Mucosa of gallbladder (tissue), 1 donor: ENCODE measurements at regions not wholly inside any gene's neighbourhood (a gene's known extent, or its start where the extent isn't known, plus 50 kb on each side); places are given as distances from the start of the nearest gene placed in this dataset.
"Not testable (repeated sequence)": the region's sequence is repeated elsewhere in the genome, so short reads cannot be mapped to it uniquely, and the experiment has no call there.

ENCODE experiments used
- DNase-seq: peaks from one replicate; pipeline ENCODE4 v3.0.0-alpha.2; 2020; ENCODE audit warnings: low spot score
- donor health status: DM: no; HTN: no; CAD: no.

- DNase-seq: no peak
These were observed 208.9 kb upstream of the CNTNAP5 start for GRCh38 chr2:123816203-123816602.

- no peak for DNase-seq
These were observed 208.2 kb upstream of the CNTNAP5 start for GRCh38 chr2:123816928-123817327.

- DNase-seq: no peak
These were observed 198.3 kb upstream of the CNTNAP5 start for GRCh38 chr2:123826729-123827271.

- no peak for DNase-seq
These were observed 185.8 kb upstream of the CNTNAP5 start for GRCh38 chr2:123839326-123839725.

- DNase-seq: no peak
These were observed 185.1 kb upstream of the CNTNAP5 start for GRCh38 chr2:123840016-123840415.

- DNase-seq: no peak
These were observed 184.5 kb upstream of the CNTNAP5 start for GRCh38 chr2:123840574-123840973.

GRCh38 chr2:123851281-123851680 is 173.8 kb upstream of the CNTNAP5 start:
- no peak for DNase-seq

- DNase-seq: no peak
These were observed 171.9 kb upstream of the CNTNAP5 start for GRCh38 chr2:123853161-123853560.

- DNase-seq: not testable (repeated sequence)
These were observed 166.1 kb upstream of the CNTNAP5 start for GRCh38 chr2:123859031-123859430.

GRCh38 chr2:123864416-123864815 is 160.7 kb upstream of the CNTNAP5 start:
- no peak for DNase-seq

- no peak for DNase-seq
These were observed 154.7 kb upstream of the CNTNAP5 start for GRCh38 chr2:123870206-123870880.

GRCh38 chr2:123870881-123871276 is 154.2 kb upstream of the CNTNAP5 start:
- no peak for DNase-seq

- DNase-seq: no peak
These were observed 134.9 kb upstream of the CNTNAP5 start for GRCh38 chr2:123890148-123890547.

- no peak for DNase-seq
These were observed 130.9 kb upstream of the CNTNAP5 start for GRCh38 chr2:123894167-123894566.

- no peak for DNase-seq
These were observed 129.4 kb upstream of the CNTNAP5 start for GRCh38 chr2:123895651-123896050.

GRCh38 chr2:123901256-123901655 is 123.8 kb upstream of the CNTNAP5 start:
- no peak for DNase-seq

GRCh38 chr2:123906361-123906760 is 118.7 kb upstream of the CNTNAP5 start:
- DNase-seq: no peak

GRCh38 chr2:123908522-123908921 is 116.6 kb upstream of the CNTNAP5 start:
- DNase-seq: no peak

GRCh38 chr2:123912171-123912570 is 112.9 kb upstream of the CNTNAP5 start:
- no peak for DNase-seq

GRCh38 chr2:123913143-123913735 is 111.8 kb upstream of the CNTNAP5 start:
- no peak for DNase-seq

GRCh38 chr2:123915380-123915779 is 109.7 kb upstream of the CNTNAP5 start:
- DNase-seq: no peak

- no peak for DNase-seq
These were observed 109.0 kb upstream of the CNTNAP5 start for GRCh38 chr2:123916051-123916450.

GRCh38 chr2:123916531-123916930 is 108.6 kb upstream of the CNTNAP5 start:
- DNase-seq: no peak

- DNase-seq: no peak
These were observed 107.8 kb upstream of the CNTNAP5 start for GRCh38 chr2:123917241-123917640.
